Neural progenitor cell (in vitro differentiated cells): ENCODE measurements at regions not wholly inside any gene's neighbourhood (a gene's known extent, or its start where the extent isn't known, plus 50 kb on each side); places are given as distances from the start of the nearest gene placed in this dataset.

Experiments used
- CTCF ChIP-seq: fragments of 200-600 bp; sonication (generic); IDR thresholded peaks from 2 replicates; pipeline ENCODE4 v1.5.1; 2017; ENCODE audit warnings: antibody characterized with exemption, mild to moderate bottlenecking
- EZH2 ChIP-seq: fragments of 200-600 bp; sonication (generic); IDR thresholded peaks from 2 replicates; pipeline ENCODE4 v1.6.1; 2017; ENCODE audit warnings: antibody characterized with exemption, mild to moderate bottlenecking, moderate library complexity

- TF ChIP-seq CTCF (no peak), EZH2 (no peak)
Observed at GRCh38 chr6:40288919-40289318, 298.2 kb downstream of the LRFN2 start.
